ENCODE measurements at regions not wholly inside any gene's neighbourhood (a gene's known extent, or its start where the extent isn't known, plus 50 kb on each side); places are given as distances from the start of the nearest gene placed in this dataset.

GRCh38 chr17:74117087-74117698 is 86.3 kb upstream of the RPL38 start:
- no peaks in the 10 kb centered on the region for H3K9me3 ChIP-seq
- intact Hi-C loops (cut with DNase I) = no loop called here
- no peak for DNase-seq (ENCODE audit: low spot score in 2 of 2)
- no peaks in the 10 kb centered on the region for H3K4me1 ChIP-seq
- H3K4me3 ChIP-seq = no peak overlapping the region
- no peaks in the 10 kb centered on the region for H3K27me3 ChIP-seq
- no peak for TF ChIP-seq CTCF (IDR thresholded peaks at IDR 0.05)
- no peak overlapping the region for H3K27ac ChIP-seq
- H3K36me3 ChIP-seq = no peaks in the 10 kb centered on the region

GRCh38 chr17:74117999-74118421 is 85.5 kb upstream of the RPL38 start:
- no peaks in the 10 kb centered on the region for H3K36me3 ChIP-seq
- no peak for TF ChIP-seq CTCF (IDR thresholded peaks at IDR 0.05)
- H3K27ac ChIP-seq = no peak overlapping the region
- intact Hi-C loops (cut with DNase I) = no loop called here
- no peak for DNase-seq (ENCODE audit: low spot score in 2 of 2)
- H3K4me1 ChIP-seq = no peaks in the 10 kb centered on the region
- H3K27me3 ChIP-seq = no peaks in the 10 kb centered on the region
- H3K4me3 ChIP-seq = no peak overlapping the region
- H3K9me3 ChIP-seq = no peaks in the 10 kb centered on the region

GRCh38 chr17:74118504-74118903 is 85.0 kb upstream of the RPL38 start:
- Histone ChIP-seq H3K4me1 (no peaks in the 10 kb centered on the region), H3K36me3 (no peaks in the 10 kb centered on the region), H3K27ac (no peak overlapping the region), H3K27me3 (no peaks in the 10 kb centered on the region), H3K9me3 (no peaks in the 10 kb centered on the region), H3K4me3 (no peak overlapping the region)
- intact Hi-C loops (cut with DNase I) = no loop called here
- no peak for DNase-seq (ENCODE audit: low spot score in 2 of 2)
- TF ChIP-seq CTCF (IDR thresholded peaks at IDR 0.05) = no peak

- Histone ChIP-seq H3K9me3 (no peaks in the 10 kb centered on the region), H3K27ac (no peak overlapping the region), H3K36me3 (no peaks in the 10 kb centered on the region), H3K4me1 (no peaks in the 10 kb centered on the region), H3K27me3 (no peaks in the 10 kb centered on the region), H3K4me3 (no peak overlapping the region)
- intact Hi-C loops (cut with DNase I) = no loop called here
- TF ChIP-seq CTCF (IDR thresholded peaks at IDR 0.05) = no peak
- DNase-seq (ENCODE audit: low spot score in 2 of 2) = no peak
Measured at GRCh38 chr17:74119049-74119580, 84.4 kb upstream of the RPL38 start.

GRCh38 chr17:74119965-74120364 is 83.5 kb upstream of the RPL38 start:
- Histone ChIP-seq H3K27ac (no peak overlapping the region), H3K4me1 (no peaks in the 10 kb centered on the region), H3K9me3 (no peaks in the 10 kb centered on the region), H3K27me3 (no peaks in the 10 kb centered on the region), H3K36me3 (no peaks in the 10 kb centered on the region), H3K4me3 (no peak overlapping the region)
- DNase-seq (ENCODE audit: low spot score in 2 of 2) = no peak
- intact Hi-C loops (cut with DNase I) = no loop called here
- no peak for TF ChIP-seq CTCF (IDR thresholded peaks at IDR 0.05)

- no peaks in the 10 kb centered on the region for H3K27me3 ChIP-seq
- H3K4me3 ChIP-seq = no peak overlapping the region
- H3K9me3 ChIP-seq = no peaks in the 10 kb centered on the region
- H3K4me1 ChIP-seq = no peaks in the 10 kb centered on the region
- intact Hi-C loops (cut with DNase I) = no loop called here
- no peaks in the 10 kb centered on the region for H3K36me3 ChIP-seq
- no peak for TF ChIP-seq CTCF (IDR thresholded peaks at IDR 0.05)
- DNase-seq (ENCODE audit: low spot score in 2 of 2) = no peak
- no peak overlapping the region for H3K27ac ChIP-seq
Measured at GRCh38 chr17:74123350-74123749, 80.1 kb upstream of the RPL38 start.
